ENCODE measurements at regions not wholly inside any gene's neighbourhood (a gene's known extent, or its start where the extent isn't known, plus 50 kb on each side); places are given as distances from the start of the nearest gene placed in this dataset.
"Not testable (repeated sequence)": the region's sequence is repeated elsewhere in the genome, so short reads cannot be mapped to it uniquely, and the experiment has no call there.

- no peak for DNase-seq
Observed at GRCh38 chr4:62619971-62620370, 1419.8 kb downstream of the ADGRL3 start.

- DNase-seq = no peak
Observed at GRCh38 chr4:62618042-62618441, 1417.9 kb downstream of the ADGRL3 start.

GRCh38 chr4:62601737-62602136, 1401.6 kb downstream of the ADGRL3 start:
- DNase-seq = no peak

- DNase-seq = not testable (repeated sequence)
Observed at GRCh38 chr4:62595265-62595664, 1395.1 kb downstream of the ADGRL3 start.

- DNase-seq = no peak
Observed at GRCh38 chr4:62591756-62592155, 1391.6 kb downstream of the ADGRL3 start.

GRCh38 chr4:62588671-62589070, 1388.5 kb downstream of the ADGRL3 start:
- no peak for DNase-seq

GRCh38 chr4:62571494-62571893, 1371.4 kb downstream of the ADGRL3 start:
- DNase-seq = no peak

- no peak for DNase-seq
Observed at GRCh38 chr4:62560858-62561257, 1360.7 kb downstream of the ADGRL3 start.

GRCh38 chr4:62550121-62550520, 1350.0 kb downstream of the ADGRL3 start:
- DNase-seq = no peak

GRCh38 chr4:62549601-62550000, 1349.5 kb downstream of the ADGRL3 start:
- no peak for DNase-seq

GRCh38 chr4:62548765-62549164, 1348.6 kb downstream of the ADGRL3 start:
- no peak for DNase-seq

GRCh38 chr4:62548108-62548524, 1348.0 kb downstream of the ADGRL3 start:
- no peak for DNase-seq

- peak; percentile 10 for DNase-seq
Observed at GRCh38 chr4:62544428-62544827, 1344.3 kb downstream of the ADGRL3 start.

GRCh38 chr4:62543002-62543401, 1342.9 kb downstream of the ADGRL3 start:
- DNase-seq = no peak

- no peak for DNase-seq
Observed at GRCh38 chr4:62533573-62533972, 1333.4 kb downstream of the ADGRL3 start.

GRCh38 chr4:62531731-62532130, 1331.6 kb downstream of the ADGRL3 start:
- no peak for DNase-seq

GRCh38 chr4:62531264-62531663, 1331.1 kb downstream of the ADGRL3 start:
- no peak for DNase-seq

GRCh38 chr4:62528874-62529273, 1328.7 kb downstream of the ADGRL3 start:
- DNase-seq = no peak

- DNase-seq = no peak
Observed at GRCh38 chr4:62526671-62527070, 1326.5 kb downstream of the ADGRL3 start.

- DNase-seq = no peak
Observed at GRCh38 chr4:62523256-62523655, 1323.1 kb downstream of the ADGRL3 start.

GRCh38 chr4:62522273-62522672, 1322.1 kb downstream of the ADGRL3 start:
- DNase-seq = no peak

- no peak for DNase-seq
Observed at GRCh38 chr4:62517716-62518115, 1317.6 kb downstream of the ADGRL3 start.

- no peak for DNase-seq
Observed at GRCh38 chr4:62513306-62513705, 1313.2 kb downstream of the ADGRL3 start.

- no peak for DNase-seq
Observed at GRCh38 chr4:62512271-62512670, 1312.1 kb downstream of the ADGRL3 start.

GRCh38 chr4:62510228-62510627, 1310.1 kb downstream of the ADGRL3 start:
- no peak for DNase-seq

GRCh38 chr4:62500296-62500695, 1300.2 kb downstream of the ADGRL3 start:
- no peak for DNase-seq
